Aorta (tissue), 5 donors: ENCODE measurements at regions not wholly inside any gene's neighbourhood (a gene's known extent, or its start where the extent isn't known, plus 50 kb on each side); places are given as distances from the start of the nearest gene placed in this dataset.

ENCODE experiments used
- ATAC-seq: fragments of 200-7000 bp; cut with Tn5 transposase; one replicate; pipeline ENCODE4 v1.9.1; 2022; ENCODE audit warnings: moderate library complexity; ENCODE audit not compliant: low FRiP score
- DNase-seq, 2 donors: peaks; one replicate each; pipeline ENCODE4 v3.0.0-alpha.2; 2020
- H3K27ac ChIP-seq, 2 donors: one replicate each; pipeline ENCODE4 v1.5.1; 2013; ENCODE audit warnings: low read length in 2 of 2, mild to moderate bottlenecking in 2 of 2, moderate library complexity in 2 of 2, control low read depth in 1 of 2, inconsistent platforms in 1 of 2, low read depth in 1 of 2
- H3K27me3 ChIP-seq, 2 donors: one replicate each; pipeline ENCODE4 v1.6.1; 2013; ENCODE audit warnings: control low read depth in 1 of 2, low read length in 1 of 2, mild to moderate bottlenecking in 1 of 2, moderate library complexity in 1 of 2; ENCODE audit not compliant: insufficient read depth in 2 of 2, control insufficient read depth in 1 of 2
- H3K36me3 ChIP-seq, 2 donors: one replicate each; pipeline ENCODE4 v1.6.1; 2013; ENCODE audit warnings: control low read depth in 1 of 2, low read length in 1 of 2, mild to moderate bottlenecking in 1 of 2; ENCODE audit not compliant: insufficient read depth in 2 of 2, control insufficient read depth in 1 of 2
- H3K4me1 ChIP-seq, 2 donors: one replicate each; pipeline ENCODE4 v1.6.1; 2013; ENCODE audit warnings: low read length in 2 of 2, control low read depth in 1 of 2, mild to moderate bottlenecking in 1 of 2, moderate library complexity in 1 of 2; ENCODE audit not compliant: insufficient read depth in 2 of 2, control insufficient read depth in 1 of 2
- H3K4me3 ChIP-seq, 2 donors: one replicate each; pipeline ENCODE4 v1.5.1; 2013; ENCODE audit warnings: low read length in 2 of 2, control low read depth in 1 of 2, mild to moderate bottlenecking in 1 of 2
- H3K9me3 ChIP-seq: one replicate; pipeline ENCODE4 v1.6.1; 2013; ENCODE audit warnings: mild to moderate bottlenecking, low read length; ENCODE audit not compliant: control insufficient read depth
- WGBS, 2 donors: extraction: QIAGEN DNeasy Blood & Tissue Kit; methylation state at CpG; one replicate each; pipeline ENCODE4 v1.1.7; 2013; 5-methylcytosine and 5-hydroxymethylcytosine counted together
- intact Hi-C, 2 donors: fragments of 100-400 bp; cut with DNase I; formaldehyde crosslinking; loops; one replicate each; pipeline versions ENCODE4 v1.14.2 to v1.15.0; 2022
- donor health status: healthy with polysubstance abuse.
- donor health status: Bipolar disorder and iron deficiency.
- donor health status: DM: no; HTN: no; CAD: no.
- donor health status: DM: no; HTN: no; CAD: no.
- donor health status: DM: yes; HTN: yes; CAD: no.

- Histone ChIP-seq H3K4me1 (no peaks in the 10 kb centered on the region), H3K27ac (no peak overlapping the region), H3K27me3 (no peaks in the 10 kb centered on the region), H3K9me3 (no peaks in the 10 kb centered on the region), H3K36me3 (no peaks in the 10 kb centered on the region), H3K4me3 (no peak overlapping the region)
- ATAC-seq (no peak), DNase-seq (no peak)
- intact Hi-C loops: no loop called here
- WGBS, 2 donors: 0 to 6% methylated on average over 1 of the region's 1 CpG
Observed at GRCh38 chr6:112773187-112773586, 426.1 kb downstream of the RFPL4B start.

DNA sequence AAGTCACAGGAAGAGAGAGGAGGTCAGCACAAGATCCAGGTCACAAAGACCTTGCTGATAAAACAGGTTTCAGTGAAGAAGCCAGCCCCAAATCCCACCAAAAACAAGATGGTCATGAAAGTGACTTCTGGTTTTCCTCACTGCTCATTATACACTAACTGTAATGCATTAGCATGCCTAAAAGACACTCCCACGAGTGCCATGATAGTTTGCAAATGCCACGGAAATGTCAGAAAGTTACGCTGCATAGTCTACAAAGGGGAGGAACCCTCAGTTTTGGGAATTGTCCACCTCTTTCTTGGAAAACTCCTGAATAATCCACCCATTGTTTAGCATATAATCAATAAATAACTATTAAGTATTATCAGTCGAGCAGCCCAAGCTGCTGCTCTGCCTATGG, 427.2 kb downstream of the RFPL4B start:
- Histone ChIP-seq H3K4me1 (no peaks in the 10 kb centered on the region), H3K4me3 (no peak overlapping the region), H3K36me3 (no peaks in the 10 kb centered on the region), H3K27me3 (no peaks in the 10 kb centered on the region), H3K27ac (no peak overlapping the region), H3K9me3 (no peaks in the 10 kb centered on the region)
- intact Hi-C loops: no loop called here
- DNase-seq (no peak), ATAC-seq (no peak)
- WGBS, 2 donors: 93 to 94% methylated on average over 4 of the region's 4 CpGs

DNA sequence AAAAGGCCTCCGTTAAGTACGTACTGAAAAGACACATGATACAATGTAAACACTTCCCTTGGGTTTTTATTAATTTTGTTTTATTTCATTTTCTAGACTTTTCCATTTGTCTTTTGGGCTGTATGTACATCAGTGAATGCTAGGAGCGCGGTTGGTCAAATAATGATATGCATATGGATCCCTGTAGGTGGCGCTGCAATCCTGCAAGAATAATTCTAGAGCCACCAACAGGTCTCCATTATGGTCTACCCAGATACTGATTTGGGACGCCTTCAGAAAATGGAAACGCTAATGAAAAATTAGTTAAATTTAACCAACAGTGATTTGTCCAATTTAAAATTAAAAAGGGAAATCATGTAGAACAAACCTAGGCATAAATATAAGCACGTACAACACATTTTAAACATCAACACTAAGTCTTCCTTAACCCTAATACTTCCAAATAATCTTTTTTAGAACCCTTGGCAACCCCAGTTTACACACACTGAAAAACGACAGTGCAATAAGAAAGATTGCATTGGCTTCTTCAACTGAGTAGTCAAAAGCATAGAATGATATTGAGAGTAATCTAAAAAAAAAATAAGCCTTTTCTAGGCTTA, 433.5 kb downstream of the RFPL4B start:
- DNase-seq: peak; percentile 73 to 76
- H3K27ac ChIP-seq: no peak overlapping the region
- intact Hi-C loops: loop anchor here (2.0 to 5.0 kb wide), 3 partner anchors 1077 to 1127 kb away; partner anchors contain the start of gene MARCKS (in 1 of the 2)
- no peak overlapping the region for H3K4me3 ChIP-seq
- H3K9me3 ChIP-seq: no peaks in the 10 kb centered on the region
- WGBS, 2 donors: 14 to 16% methylated on average over 9 of the region's 9 CpGs
- no peaks in the 10 kb centered on the region for H3K36me3 ChIP-seq
- H3K27me3 ChIP-seq: no peaks in the 10 kb centered on the region
- peak; percentile 93 for ATAC-seq
- peaks cover 0 to 2% of the 10 kb centered on the region in 2 donors for H3K4me1 ChIP-seq

GRCh38 chr6:112781241-112781640, 434.1 kb downstream of the RFPL4B start:
- DNase-seq (no peak), ATAC-seq (no peak)
- H3K27me3 ChIP-seq: no peaks in the 10 kb centered on the region
- WGBS, 2 donors: 74 to 85% methylated on average over 2 of the region's 2 CpGs
- H3K27ac ChIP-seq: no peak overlapping the region
- H3K4me3 ChIP-seq: no peak overlapping the region
- H3K9me3 ChIP-seq: no peaks in the 10 kb centered on the region
- peaks cover 0 to 2% of the 10 kb centered on the region in 2 donors for H3K4me1 ChIP-seq
- H3K36me3 ChIP-seq: no peaks in the 10 kb centered on the region
- intact Hi-C loops: loop anchor here (2.0 to 5.0 kb wide), 3 partner anchors 1076 to 1126 kb away; partner anchors contain the start of gene MARCKS (in 1 of the 2)

DNA sequence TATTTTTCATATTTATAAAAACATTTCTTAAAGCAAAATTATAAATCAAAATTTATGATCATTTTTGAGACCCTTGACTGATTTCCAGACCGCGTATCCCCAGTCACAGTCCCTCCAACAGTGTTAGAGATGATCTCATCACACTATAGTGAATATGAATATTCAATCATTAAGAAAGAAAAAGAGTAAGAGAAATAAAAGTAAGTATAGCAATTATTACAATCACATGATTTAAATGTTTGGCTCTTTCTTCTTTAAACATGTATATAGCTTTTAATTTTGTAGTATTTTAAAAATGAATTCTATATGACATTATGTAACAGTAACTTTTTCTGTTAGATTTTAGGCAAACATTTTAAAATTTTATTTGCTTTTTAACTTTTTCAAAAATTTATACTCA, 438.3 kb downstream of the RFPL4B start:
- H3K36me3 ChIP-seq: no peaks in the 10 kb centered on the region
- intact Hi-C loops: no loop called here

DNA sequence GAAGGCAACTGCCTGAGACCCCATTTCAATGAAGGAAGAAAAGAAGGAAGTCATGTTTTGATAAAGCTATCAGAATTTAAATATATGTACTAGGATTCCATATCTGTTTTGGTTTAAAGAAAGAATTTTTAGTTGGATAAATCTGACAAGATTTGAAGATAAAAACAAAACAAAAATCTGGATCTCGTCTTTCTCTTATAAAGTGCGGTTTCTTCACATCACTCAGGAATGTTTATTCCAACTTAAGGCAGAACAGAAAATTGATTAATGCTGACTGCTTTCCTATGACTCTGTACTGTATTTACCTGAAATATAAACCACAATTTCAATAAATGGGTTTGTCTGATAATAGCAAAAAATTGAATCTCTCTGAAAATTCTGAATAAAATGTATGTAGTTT, 439.7 kb downstream of the RFPL4B start:
- intact Hi-C loops: no loop called here
- ATAC-seq (no peak), DNase-seq (no peak)
- Histone ChIP-seq H3K27ac (no peak overlapping the region), H3K4me1 (peaks cover 0 to 2% of the 10 kb centered on the region in 2 donors), H3K4me3 (no peak overlapping the region), H3K9me3 (no peaks in the 10 kb centered on the region), H3K27me3 (no peaks in the 10 kb centered on the region), H3K36me3 (no peaks in the 10 kb centered on the region)
- WGBS, 2 donors: 69 to 77% methylated on average over 2 of the region's 2 CpGs

More for the DNA sequence above, 438.3 kb downstream of the RFPL4B start:
- Histone ChIP-seq H3K4me1 (peaks cover 0 to 2% of the 10 kb centered on the region in 2 donors), H3K4me3 (no peak overlapping the region), H3K9me3 (no peaks in the 10 kb centered on the region), H3K27me3 (no peaks in the 10 kb centered on the region), H3K27ac (no peak overlapping the region)
- 94 to 97% methylated on average over 2 of the region's 2 CpGs for WGBS, 2 donors
- DNase-seq (no peak), ATAC-seq (no peak)

- 19 to 21% methylated on average over 6 of the region's 6 CpGs for WGBS, 2 donors
- Histone ChIP-seq H3K27ac (no peak overlapping the region), H3K27me3 (no peaks in the 10 kb centered on the region)
Observed at GRCh38 chr6:112787371-112787770, 440.2 kb downstream of the RFPL4B start.

DNA sequence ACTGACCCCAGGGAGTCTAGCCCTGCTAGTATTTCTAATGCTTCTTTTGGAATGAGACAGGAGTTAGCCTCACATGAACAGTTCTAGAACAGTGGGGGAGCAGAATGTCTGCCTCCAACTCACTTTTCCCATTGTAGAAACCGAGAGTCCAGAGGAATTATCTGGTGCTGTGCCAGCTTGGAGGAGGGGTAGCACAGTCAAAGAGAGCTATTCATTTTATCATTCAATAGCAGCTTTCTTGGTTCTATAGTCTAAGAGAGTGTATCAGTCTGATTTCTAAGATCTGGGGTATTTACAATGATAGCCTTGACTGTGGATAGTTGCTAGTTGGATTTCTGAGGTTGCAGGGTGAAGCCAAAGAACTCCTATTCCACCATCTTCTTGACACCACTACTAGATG, 448.2 kb downstream of the RFPL4B start:
- H3K36me3 ChIP-seq: no peaks in the 10 kb centered on the region
- H3K9me3 ChIP-seq: no peaks in the 10 kb centered on the region
- no peaks in the 10 kb centered on the region for H3K4me1 ChIP-seq
- 66 to 67% methylated on average over 1 of the region's 1 CpG for WGBS, 2 donors
- ATAC-seq: no peak
- intact Hi-C loops: no loop called here
- no peak for DNase-seq
- H3K27ac ChIP-seq: no peak overlapping the region
- no peak overlapping the region for H3K4me3 ChIP-seq
- H3K27me3 ChIP-seq: no peaks in the 10 kb centered on the region

More at GRCh38 chr6:112787371-112787770, 440.2 kb downstream of the RFPL4B start:
- ATAC-seq (no peak), DNase-seq (no peak)
- Histone ChIP-seq H3K4me3 (no peak overlapping the region), H3K36me3 (no peaks in the 10 kb centered on the region), H3K4me1 (no peaks in the 10 kb centered on the region), H3K9me3 (no peaks in the 10 kb centered on the region)
- intact Hi-C loops: no loop called here

DNA sequence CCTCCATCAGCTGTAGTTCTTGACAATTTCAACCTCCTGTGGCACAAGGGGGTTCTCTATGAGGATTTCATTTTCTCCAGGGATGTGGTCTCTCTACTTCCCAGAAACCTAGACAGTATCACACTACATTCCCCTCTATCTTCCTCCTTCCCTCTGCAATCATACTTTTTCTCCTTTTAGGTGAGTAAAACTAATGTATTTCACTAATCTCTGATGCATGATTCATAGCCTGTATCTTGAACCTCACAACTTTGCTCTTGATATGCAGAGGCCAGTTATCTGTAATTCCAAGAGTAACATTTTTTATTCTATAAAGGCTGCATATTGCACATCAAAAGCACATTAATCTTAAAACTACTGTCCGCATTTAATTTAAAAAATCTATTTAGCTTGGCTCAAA, 449.6 kb downstream of the RFPL4B start:
- 88 to 93% methylated on average over 1 of the region's 1 CpG for WGBS, 2 donors
- intact Hi-C loops: no loop called here
- ATAC-seq: no peak

More for the DNA sequence above, 449.6 kb downstream of the RFPL4B start:
- no peaks in the 10 kb centered on the region for H3K9me3 ChIP-seq
- no peaks in the 10 kb centered on the region for H3K4me1 ChIP-seq
- H3K36me3 ChIP-seq: no peaks in the 10 kb centered on the region
- DNase-seq: no peak
- H3K27me3 ChIP-seq: no peaks in the 10 kb centered on the region
- H3K27ac ChIP-seq: no peak overlapping the region
- no peak overlapping the region for H3K4me3 ChIP-seq
